BE2C (cell line): ENCODE measurements at regions not wholly inside any gene's neighbourhood (a gene's known extent, or its start where the extent isn't known, plus 50 kb on each side); places are given as distances from the start of the nearest gene placed in this dataset.

Source experiments
- DNase-seq: peaks from one replicate; pipeline ENCODE4 v3.0.0-alpha.2; 2020
- H3K27me3 ChIP-seq: fragments of 250-450 bp; sonication (Bioruptor Pico); 2 replicates; pipeline ENCODE4 v1.5.1; 2020; ENCODE audit warnings: mild to moderate bottlenecking
- H3K36me3 ChIP-seq: fragments of 250-450 bp; sonication (Bioruptor Pico); 2 replicates; pipeline ENCODE4 v1.5.1; 2020; ENCODE audit warnings: mild to moderate bottlenecking
- H3K4me1 ChIP-seq: fragments of 250-450 bp; sonication (Bioruptor Pico); 2 replicates; pipeline ENCODE4 v1.5.1; 2020
- H3K4me3 ChIP-seq: 2 replicates; pipeline ENCODE4 v1.5.1; 2011; ENCODE audit warnings: low read depth, low read length
- H3K9me3 ChIP-seq: fragments of 250-450 bp; sonication (Bioruptor Pico); 2 replicates; pipeline ENCODE4 v1.5.1; 2020
- TF ChIP-seq, protein P1 (sequence below): IDR thresholded peaks from 2 replicates; pipeline ENCODE4 v1.5.1; 2012; ENCODE audit warnings: mild to moderate bottlenecking, low read depth, low read length

DNA sequence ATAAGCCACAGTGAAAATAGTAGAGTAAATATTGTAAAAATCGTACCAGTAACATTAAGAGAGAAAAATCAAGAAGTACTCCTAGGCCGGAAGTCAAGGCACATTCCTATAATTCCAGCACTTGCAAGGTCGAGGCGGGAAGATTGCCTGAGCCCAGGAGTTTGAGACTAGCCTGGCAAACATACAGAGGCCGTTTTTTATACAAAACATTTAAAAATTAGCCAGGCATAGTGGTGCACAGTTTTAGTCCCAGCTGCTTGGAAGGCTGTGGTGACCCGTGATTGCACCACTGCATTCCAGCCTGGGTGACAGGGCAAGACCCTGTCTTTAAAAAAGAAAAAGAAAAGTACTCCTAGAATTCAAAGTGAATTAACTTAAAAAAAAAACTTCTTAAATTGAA, 341.8 kb downstream of the C12orf50 start:
- no peaks in the 10 kb centered on the region for H3K36me3 ChIP-seq
- peaks cover 5% of the 10 kb centered on the region; the same call in 1 of the 2 replicates for H3K4me1 ChIP-seq
- no peak for DNase-seq
- H3K9me3 ChIP-seq, result no peaks in the 10 kb centered on the region
- H3K4me3 ChIP-seq, result no peak overlapping the region
- no peaks in the 10 kb centered on the region for H3K27me3 ChIP-seq
- TF ChIP-seq, protein P1, sequence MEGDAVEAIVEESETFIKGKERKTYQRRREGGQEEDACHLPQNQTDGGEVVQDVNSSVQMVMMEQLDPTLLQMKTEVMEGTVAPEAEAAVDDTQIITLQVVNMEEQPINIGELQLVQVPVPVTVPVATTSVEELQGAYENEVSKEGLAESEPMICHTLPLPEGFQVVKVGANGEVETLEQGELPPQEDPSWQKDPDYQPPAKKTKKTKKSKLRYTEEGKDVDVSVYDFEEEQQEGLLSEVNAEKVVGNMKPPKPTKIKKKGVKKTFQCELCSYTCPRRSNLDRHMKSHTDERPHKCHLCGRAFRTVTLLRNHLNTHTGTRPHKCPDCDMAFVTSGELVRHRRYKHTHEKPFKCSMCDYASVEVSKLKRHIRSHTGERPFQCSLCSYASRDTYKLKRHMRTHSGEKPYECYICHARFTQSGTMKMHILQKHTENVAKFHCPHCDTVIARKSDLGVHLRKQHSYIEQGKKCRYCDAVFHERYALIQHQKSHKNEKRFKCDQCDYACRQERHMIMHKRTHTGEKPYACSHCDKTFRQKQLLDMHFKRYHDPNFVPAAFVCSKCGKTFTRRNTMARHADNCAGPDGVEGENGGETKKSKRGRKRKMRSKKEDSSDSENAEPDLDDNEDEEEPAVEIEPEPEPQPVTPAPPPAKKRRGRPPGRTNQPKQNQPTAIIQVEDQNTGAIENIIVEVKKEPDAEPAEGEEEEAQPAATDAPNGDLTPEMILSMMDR, result no peak

- TF ChIP-seq, protein P1, result no peak
- Histone ChIP-seq H3K36me3 (no peaks in the 10 kb centered on the region), H3K4me3 (no peak overlapping the region), H3K9me3 (no peaks in the 10 kb centered on the region), H3K27me3 (no peaks in the 10 kb centered on the region), H3K4me1 (peaks cover 5% of the 10 kb centered on the region; the same call in 1 of the 2 replicates)
- no peak for DNase-seq
These were observed 343.5 kb downstream of the C12orf50 start for GRCh38 chr12:87685696-87686095.

DNA sequence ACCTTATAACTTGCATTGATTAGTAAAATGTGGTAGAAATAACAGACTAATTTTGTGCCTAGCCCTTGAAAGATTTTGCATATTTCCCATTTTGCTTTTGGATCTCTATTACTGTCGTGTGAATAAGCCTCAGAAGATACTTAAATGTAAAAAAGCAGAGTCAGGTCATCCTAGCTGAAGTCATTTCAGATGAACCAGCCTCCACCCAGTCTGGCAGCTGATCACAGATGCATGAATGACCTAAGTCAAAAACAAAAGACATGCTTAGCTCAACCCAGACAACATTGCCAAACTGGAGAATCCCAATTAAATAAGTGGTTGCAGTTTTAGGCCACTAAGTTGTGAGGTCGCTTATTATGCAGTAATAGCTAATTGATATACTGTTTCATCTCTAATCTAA, 349.9 kb downstream of the C12orf50 start:
- H3K9me3 ChIP-seq, result no peaks in the 10 kb centered on the region
- TF ChIP-seq, protein P1, result no peak
- no peak for DNase-seq
- H3K27me3 ChIP-seq, result 0 out of 2 replicates have a peak, but pooled peaks cover 2% of the 10 kb centered on the region
- no peaks in the 10 kb centered on the region for H3K36me3 ChIP-seq
- no peak overlapping the region for H3K4me3 ChIP-seq
- peaks cover 5% of the 10 kb centered on the region; the same call in 1 of the 2 replicates for H3K4me1 ChIP-seq

DNA sequence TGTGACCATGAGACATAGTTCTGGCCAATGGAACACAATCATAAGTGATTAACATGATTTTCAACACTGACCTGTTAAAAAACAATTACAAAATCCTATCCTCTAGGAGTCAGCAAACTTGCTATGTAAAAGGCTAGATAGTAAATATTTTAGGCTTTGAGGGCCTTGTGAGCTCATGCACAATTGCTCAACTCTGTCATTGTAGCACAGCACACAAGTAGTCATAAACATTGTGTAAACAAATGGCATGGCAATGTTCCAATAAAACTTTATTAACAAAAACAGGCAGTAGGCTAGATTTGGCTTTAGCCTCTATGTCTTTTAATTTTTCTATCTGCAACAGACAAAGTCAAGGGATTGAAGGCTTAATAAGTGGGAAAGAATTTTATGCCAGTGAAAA, 350.7 kb downstream of the C12orf50 start:
- H3K4me3 ChIP-seq, result no peak overlapping the region
- H3K9me3 ChIP-seq, result no peaks in the 10 kb centered on the region
- no peak for DNase-seq
- peaks cover 5% of the 10 kb centered on the region; the same call in 1 of the 2 replicates for H3K4me1 ChIP-seq
- no peaks in the 10 kb centered on the region for H3K36me3 ChIP-seq
- TF ChIP-seq, protein P1, result no peak
- H3K27me3 ChIP-seq, result 0 out of 2 replicates have a peak, but pooled peaks cover 2% of the 10 kb centered on the region

GRCh38 chr12:87676731-87677130, 352.5 kb downstream of the C12orf50 start:
- Histone ChIP-seq H3K4me3 (no peak overlapping the region), H3K4me1 (peaks cover 5% of the 10 kb centered on the region; the same call in 1 of the 2 replicates), H3K27me3 (0 out of 2 replicates have a peak, but pooled peaks cover 2% of the 10 kb centered on the region), H3K9me3 (no peaks in the 10 kb centered on the region), H3K36me3 (no peaks in the 10 kb centered on the region)
- TF ChIP-seq, protein P1, result no peak
- DNase-seq, result no peak

GRCh38 chr12:87671757-87672156, 357.4 kb downstream of the C12orf50 start:
- Histone ChIP-seq H3K4me1 (peaks cover under 1% of the 10 kb centered on the region; the same call in 1 of the 2 replicates), H3K27me3 (no peaks in the 10 kb centered on the region), H3K4me3 (no peak overlapping the region), H3K36me3 (no peaks in the 10 kb centered on the region), H3K9me3 (no peaks in the 10 kb centered on the region)
- no peak for DNase-seq
- TF ChIP-seq, protein P1, result no peak
